Erythroblast (primary cell): ENCODE measurements at regions not wholly inside any gene's neighbourhood (a gene's known extent, or its start where the extent isn't known, plus 50 kb on each side); places are given as distances from the start of the nearest gene placed in this dataset.

Experiments
- GATA1 ChIP-seq: IDR thresholded peaks from 2 replicates; pipeline ENCODE4 v1.6.1; 2011; ENCODE audit warnings: low read depth, mild to moderate bottlenecking, control low read depth, low read length, moderate library complexity
- POLR2A ChIP-seq: IDR thresholded peaks from 2 replicates; pipeline ENCODE4 v1.6.1; 2011; ENCODE audit warnings: mild to moderate bottlenecking, low read length

GRCh38 chr10:118214776-118215175 is 127.3 kb downstream of the FAM204A start:
- no peak for TF ChIP-seq POLR2A
- TF ChIP-seq GATA1 = no peak
